ENCODE measurements at regions not wholly inside any gene's neighbourhood (a gene's known extent, or its start where the extent isn't known, plus 50 kb on each side); places are given as distances from the start of the nearest gene placed in this dataset.

DNA sequence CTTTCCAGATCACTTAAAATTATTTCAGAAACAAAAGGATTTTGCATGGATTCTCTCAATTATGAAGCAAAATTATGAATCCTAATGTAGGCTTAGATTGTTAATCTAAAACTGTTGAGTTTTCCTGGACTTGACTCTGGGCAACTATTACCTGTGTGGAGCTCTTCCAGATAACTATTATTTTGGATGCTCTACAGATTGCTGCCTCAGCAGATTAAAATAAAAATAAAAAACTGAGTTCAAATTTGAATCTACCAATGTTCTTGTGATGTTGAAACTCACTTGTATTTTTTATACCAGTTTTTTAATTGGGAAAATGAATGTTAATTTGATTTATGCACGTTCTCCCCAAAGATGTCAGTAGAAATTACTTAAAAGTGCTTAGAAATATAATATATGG lies 120.5 kb upstream of the NAV3 start:
- H3K4ac ChIP-seq (ENCODE audit: low read depth, low read length), result no peak overlapping the region
- no peaks in the 10 kb centered on the region for H3K27me3 ChIP-seq (ENCODE audit: insufficient read depth, low read length)
- H3K18ac ChIP-seq (ENCODE audit: insufficient read length, low read depth, low read length), result no peak overlapping the region
- no peak overlapping the region for H2AK5ac ChIP-seq (ENCODE audit: insufficient read length, low read length)
- H4K8ac ChIP-seq (replicated peaks; ENCODE audit: insufficient read length, low read depth, low read length), result no peak overlapping the region
- H3T11ph ChIP-seq (ENCODE audit: low read length), result no peak overlapping the region
- no peaks in the 10 kb centered on the region for H3K27me3 Mint-ChIP-seq (ENCODE audit: low read depth)
- H2BK12ac ChIP-seq (ENCODE audit: insufficient read length, low read depth, low read length), result no peak overlapping the region
- H2BK15ac ChIP-seq (ENCODE audit: low read depth, low read length), result no peak overlapping the region
- H3K79me2 ChIP-seq (ENCODE audit: insufficient read depth, low read length), result no peaks in the 10 kb centered on the region
- H3K9me3 Mint-ChIP-seq, result peaks cover 2 to 3% of the 10 kb centered on the region in 2 experiments; a peak in 3 of 5 replicates
- H3K27ac Mint-ChIP-seq, result no peak overlapping the region
- H2BK5ac ChIP-seq (ENCODE audit: insufficient read length, low read length), result no peak overlapping the region
- TF ChIP-seq, protein P1, sequence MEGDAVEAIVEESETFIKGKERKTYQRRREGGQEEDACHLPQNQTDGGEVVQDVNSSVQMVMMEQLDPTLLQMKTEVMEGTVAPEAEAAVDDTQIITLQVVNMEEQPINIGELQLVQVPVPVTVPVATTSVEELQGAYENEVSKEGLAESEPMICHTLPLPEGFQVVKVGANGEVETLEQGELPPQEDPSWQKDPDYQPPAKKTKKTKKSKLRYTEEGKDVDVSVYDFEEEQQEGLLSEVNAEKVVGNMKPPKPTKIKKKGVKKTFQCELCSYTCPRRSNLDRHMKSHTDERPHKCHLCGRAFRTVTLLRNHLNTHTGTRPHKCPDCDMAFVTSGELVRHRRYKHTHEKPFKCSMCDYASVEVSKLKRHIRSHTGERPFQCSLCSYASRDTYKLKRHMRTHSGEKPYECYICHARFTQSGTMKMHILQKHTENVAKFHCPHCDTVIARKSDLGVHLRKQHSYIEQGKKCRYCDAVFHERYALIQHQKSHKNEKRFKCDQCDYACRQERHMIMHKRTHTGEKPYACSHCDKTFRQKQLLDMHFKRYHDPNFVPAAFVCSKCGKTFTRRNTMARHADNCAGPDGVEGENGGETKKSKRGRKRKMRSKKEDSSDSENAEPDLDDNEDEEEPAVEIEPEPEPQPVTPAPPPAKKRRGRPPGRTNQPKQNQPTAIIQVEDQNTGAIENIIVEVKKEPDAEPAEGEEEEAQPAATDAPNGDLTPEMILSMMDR (conservative IDR thresholded peaks at IDR 0.05), result no peak
- no peak for DNase-seq
- H3K4me2 ChIP-seq (ENCODE audit: insufficient read depth, insufficient read length, low read length), result no peak overlapping the region
- no peak overlapping the region for H2AFZ ChIP-seq (ENCODE audit: low read length)
- WGBS (ENCODE audit: extremely low coverage, insufficient read length, low lambda C conversion rate), result no CpG with 5 or more reads among the region's 1 CpG
- no peak overlapping the region for H4K5ac ChIP-seq (ENCODE audit: insufficient read length, low read depth, low read length)
- H3K9me3 ChIP-seq (ENCODE audit: control insufficient read depth, low read depth, low read length), result no peaks in the 10 kb centered on the region
- no peak overlapping the region for H3K23ac ChIP-seq (ENCODE audit: insufficient read length, low read depth, low read length)
- H3K4me3 Mint-ChIP-seq, result no peak overlapping the region
- no peaks in the 10 kb centered on the region; the same call in none of the 2 replicates for H3K4me1 ChIP-seq (ENCODE audit: insufficient read depth, low read length)
- no peaks in the 10 kb centered on the region for H3K79me1 ChIP-seq (ENCODE audit: insufficient read depth, low read depth, low read length, poor library complexity, severe bottlenecking)
- H4K91ac ChIP-seq (ENCODE audit: insufficient read length, low read depth, low read length), result no peak overlapping the region
- H3K27ac ChIP-seq (ENCODE audit: insufficient read length, low read depth, low read length), result no peak overlapping the region
- no peak overlapping the region for H3K9ac ChIP-seq (ENCODE audit: extremely low read depth, insufficient read length, low read length)
- H4K20me1 ChIP-seq (ENCODE audit: control insufficient read depth, insufficient read depth, insufficient read length), result no peaks in the 10 kb centered on the region
- H3K23me2 ChIP-seq (ENCODE audit: insufficient read length, low read depth, low read length, poor library complexity, severe bottlenecking), result no peaks in the 10 kb centered on the region
- H2BK20ac ChIP-seq (ENCODE audit: low read depth, low read length, poor library complexity, severe bottlenecking), result no peak overlapping the region
- no peaks in the 10 kb centered on the region; a peak in 2 of 7 replicates for H3K36me3 Mint-ChIP-seq (ENCODE audit: insufficient read depth in 1 of 3, low read depth in 3 of 3)
- H3K4me1 Mint-ChIP-seq, result peaks cover 6% of the 10 kb centered on the region in 2 experiments; a peak in 2 of 4 replicates
- no peak overlapping the region for H3K14ac ChIP-seq (ENCODE audit: insufficient read depth, low read length)
- no peak overlapping the region for H3K56ac ChIP-seq (ENCODE audit: insufficient read length, low read depth, low read length)
- no peak overlapping the region for H2BK120ac ChIP-seq (ENCODE audit: low read depth, low read length, poor library complexity, severe bottlenecking)
